Neural cell (in vitro differentiated cells): ENCODE measurements at regions not wholly inside any gene's neighbourhood (a gene's known extent, or its start where the extent isn't known, plus 50 kb on each side); places are given as distances from the start of the nearest gene placed in this dataset.
"Not testable (repeated sequence)": the region's sequence is repeated elsewhere in the genome, so short reads cannot be mapped to it uniquely, and the experiment has no call there.

ENCODE experiments used
- H2AFZ ChIP-seq: fragments of 200-600, 300-800 bp; sonication (generic), shearing (Covaris generic); 2 replicates; pipeline ENCODE4 v1.6.0; 2014; ENCODE audit warnings: low read depth, mild to moderate bottlenecking, antibody characterized with exemption, low read length, moderate library complexity
- H3F3A ChIP-seq: fragments of 200-600 bp; shearing (Covaris generic); 2 replicates; pipeline ENCODE4 v1.6.1; 2016; ENCODE audit warnings: mild to moderate bottlenecking, moderate library complexity, mixed read lengths, antibody characterized with exemption, low read length; ENCODE audit not compliant: insufficient read depth, poor library complexity, severe bottlenecking
- H3K27ac ChIP-seq: fragments of 200-600, 300-800 bp; sonication (generic), shearing (Covaris generic); 2 replicates; pipeline ENCODE4 v1.5.1; 2014; ENCODE audit warnings: mild to moderate bottlenecking, low read length, moderate library complexity
- H3K27me3 ChIP-seq: fragments of 300-800, 200-600 bp; sonication (generic), shearing (Covaris generic); 2 replicates; pipeline ENCODE4 v1.6.0; 2014; ENCODE audit warnings: mild to moderate bottlenecking, low read depth, low read length, moderate library complexity; ENCODE audit not compliant: insufficient read depth
- H3K36me3 ChIP-seq: fragments of 300-800, 200-600 bp; sonication (generic), shearing (Covaris generic); 2 replicates; pipeline ENCODE4 v1.5.1; 2014; ENCODE audit warnings: mild to moderate bottlenecking, antibody characterized with exemption, low read length, moderate library complexity; ENCODE audit not compliant: insufficient read depth
- H3K4me2 ChIP-seq: fragments of 300-800, 200-600 bp; sonication (generic), shearing (Covaris generic); 2 replicates; pipeline ENCODE4 v1.6.0; 2014; ENCODE audit warnings: mild to moderate bottlenecking, low read length
- H3K4me3 ChIP-seq: fragments of 300-800, 200-600 bp; sonication (generic), shearing (Covaris generic); 2 replicates; pipeline ENCODE4 v1.5.1; 2014; ENCODE audit warnings: mild to moderate bottlenecking, low read length, moderate library complexity
- H3K79me2 ChIP-seq: fragments of 200-600 bp; shearing (Covaris generic); replicated peaks from 2 replicates; pipeline ENCODE4 v1.6.0; 2014; ENCODE audit warnings: mild to moderate bottlenecking, low read length, moderate library complexity; ENCODE audit not compliant: insufficient read depth
- H3K9ac ChIP-seq: fragments of 300-800, 200-600 bp; sonication (generic), shearing (Covaris generic); 2 replicates; pipeline ENCODE4 v1.6.1; 2016; ENCODE audit warnings: mild to moderate bottlenecking, low read length, mixed read lengths
- H3K9me2 ChIP-seq: fragments of 200-600 bp; shearing (Covaris generic); 2 replicates; pipeline ENCODE4 v1.6.1; 2016; ENCODE audit warnings: mild to moderate bottlenecking, low read length, mixed read lengths; ENCODE audit not compliant: insufficient read depth
- H3K9me3 ChIP-seq: fragments of 200-600, 300-800 bp; sonication (generic), shearing (Covaris generic); 2 replicates; pipeline ENCODE4 v1.6.1; 2016; ENCODE audit warnings: mild to moderate bottlenecking, mixed run types, low read length, moderate library complexity, mixed read lengths
- H4K20me1 ChIP-seq: fragments of 200-600 bp; shearing (Covaris generic); 2 replicates; pipeline ENCODE4 v1.6.1; 2016; ENCODE audit warnings: mild to moderate bottlenecking, mixed run types; ENCODE audit not compliant: insufficient read depth
- CTCF ChIP-seq: fragments of 450-650 bp; IDR thresholded peaks from 2 replicates; pipeline ENCODE4 v1.5.1; 2014; ENCODE audit warnings: antibody characterized with exemption, mild to moderate bottlenecking, moderate library complexity; ENCODE audit not compliant: poor library complexity, severe bottlenecking
- EP300 ChIP-seq: fragments of 450-650 bp; conservative IDR thresholded peaks from 2 replicates; pipeline ENCODE4 v1.6.1; 2014; ENCODE audit warnings: antibody characterized with exemption, mild to moderate bottlenecking, moderate library complexity; ENCODE audit not compliant: poor library complexity, severe bottlenecking
- EZH2 ChIP-seq: fragments of 200-600, 300-800 bp; shearing (Covaris generic), sonication (generic); IDR thresholded peaks from 2 replicates; pipeline ENCODE4 v1.6.1; 2014; ENCODE audit warnings: antibody characterized with exemption, low read length, borderline replicate concordance, mild to moderate bottlenecking; ENCODE audit not compliant: insufficient read depth, poor library complexity, severe bottlenecking
- MXI1 ChIP-seq: fragments of 450-650 bp; conservative IDR thresholded peaks from 2 replicates; pipeline ENCODE4 v1.6.1; 2014; ENCODE audit warnings: antibody characterized with exemption, mild to moderate bottlenecking; ENCODE audit not compliant: poor library complexity, severe bottlenecking
- POLR2AphosphoS5 ChIP-seq: IDR thresholded peaks from 2 replicates; pipeline ENCODE4 v1.6.1; 2012
- RAD21 ChIP-seq: fragments of 450-650 bp; conservative IDR thresholded peaks from 2 replicates; pipeline ENCODE4 v1.6.1; 2014; ENCODE audit warnings: antibody characterized with exemption, mild to moderate bottlenecking, moderate library complexity
- REST ChIP-seq: IDR thresholded peaks from 2 replicates; pipeline ENCODE4 v1.6.1; 2012; ENCODE audit warnings: borderline replicate concordance
- SMC3 ChIP-seq: fragments of 450-650 bp; conservative IDR thresholded peaks from 2 replicates; pipeline ENCODE4 v1.6.1; 2014; ENCODE audit warnings: antibody characterized with exemption, mild to moderate bottlenecking, moderate library complexity; ENCODE audit not compliant: poor library complexity
- TAF1 ChIP-seq: IDR thresholded peaks from 2 replicates; pipeline ENCODE4 v1.6.1; 2012; ENCODE audit warnings: low read depth

GRCh38 chr22:27605390-27605789, 196.2 kb downstream of the MN1 start:
- Histone ChIP-seq H3K4me2 (no peak overlapping the region), H4K20me1 (no peaks in the 10 kb centered on the region), H3K4me3 (no peak overlapping the region), H3K27ac (no peak overlapping the region), H3F3A (no peaks in the 10 kb centered on the region), H3K9me3 (no peaks in the 10 kb centered on the region), H3K9me2 (no peaks in the 10 kb centered on the region), H3K27me3 (no peaks in the 10 kb centered on the region), H3K9ac (no peak overlapping the region), H3K79me2 (no peaks in the 10 kb centered on the region), H2AFZ (no peak overlapping the region), H3K36me3 (no peaks in the 10 kb centered on the region)
- TF ChIP-seq CTCF (no peak), MXI1 (no peak), POLR2AphosphoS5 (no peak), REST (no peak), EP300 (no peak), RAD21 (no peak), SMC3 (no peak), TAF1 (no peak), EZH2 (no peak)

- H3K36me3 ChIP-seq, H3K27ac ChIP-seq, H3K27me3 ChIP-seq, H4K20me1 ChIP-seq, H3K9ac ChIP-seq, H3F3A ChIP-seq, H3K9me3 ChIP-seq, H2AFZ ChIP-seq, H3K9me2 ChIP-seq, H3K4me2 ChIP-seq, H3K79me2 ChIP-seq, H3K4me3 ChIP-seq: not testable (repeated sequence)
Observed at GRCh38 chr22:27607750-27608149, 193.8 kb downstream of the MN1 start.

- Histone ChIP-seq H3K4me3 (no peak overlapping the region), H4K20me1 (no peaks in the 10 kb centered on the region), H3K9me2 (no peaks in the 10 kb centered on the region), H2AFZ (no peak overlapping the region), H3K36me3 (no peaks in the 10 kb centered on the region), H3K9me3 (no peaks in the 10 kb centered on the region), H3K9ac (no peak overlapping the region), H3K79me2 (no peaks in the 10 kb centered on the region), H3F3A (no peaks in the 10 kb centered on the region), H3K4me2 (no peak overlapping the region), H3K27me3 (no peaks in the 10 kb centered on the region), H3K27ac (no peak overlapping the region)
- TF ChIP-seq EP300 (no peak), RAD21 (no peak), SMC3 (no peak), EZH2 (no peak), POLR2AphosphoS5 (no peak)
Observed at GRCh38 chr22:27609451-27609888, 192.1 kb downstream of the MN1 start.

GRCh38 chr22:27610164-27610563, 191.4 kb downstream of the MN1 start:
- not testable (repeated sequence) for H3K9ac ChIP-seq, H3K79me2 ChIP-seq, H3K36me3 ChIP-seq, H3K27me3 ChIP-seq, H3F3A ChIP-seq, H4K20me1 ChIP-seq, H3K27ac ChIP-seq, H3K4me3 ChIP-seq, H3K4me2 ChIP-seq, H3K9me2 ChIP-seq, H3K9me3 ChIP-seq, H2AFZ ChIP-seq
